ENCODE measurements at regions not wholly inside any gene's neighbourhood (a gene's known extent, or its start where the extent isn't known, plus 50 kb on each side); places are given as distances from the start of the nearest gene placed in this dataset.

GRCh38 chr5:96287136-96287535, 145.9 kb downstream of the PCSK1 start:
- Mint-ChIP-seq H3K4me1 (peaks cover 23% of the 10 kb centered on the region), H3K27ac (no peak overlapping the region), H3K4me3 (no peak overlapping the region), H3K27me3 (ENCODE audit: low read depth) (no peaks in the 10 kb centered on the region), H3K36me3 (no peaks in the 10 kb centered on the region), H3K9me3 (peaks cover 9% of the 10 kb centered on the region)
- no peak for TF ChIP-seq NR2C2 (CRISPR knock-in tag; IDR thresholded peaks at IDR 0.05)
- no peak for TF ChIP-seq JAZF1 (CRISPR knock-in tag; IDR thresholded peaks at IDR 0.05)
- no peak for TF ChIP-seq IRF1 (CRISPR knock-in tag; IDR thresholded peaks at IDR 0.05)
- TF ChIP-seq NFATC4 (CRISPR knock-in tag; IDR thresholded peaks at IDR 0.05), result no peak
- no peak for TF ChIP-seq JUN (CRISPR knock-in tag; IDR thresholded peaks at IDR 0.05)
- no peak for TF ChIP-seq ZNF423 (CRISPR knock-in tag; IDR thresholded peaks at IDR 0.05)
- no peak for TF ChIP-seq ZNF281 (CRISPR knock-in tag; IDR thresholded peaks at IDR 0.05)
- TF ChIP-seq ZNF416 (CRISPR knock-in tag; IDR thresholded peaks at IDR 0.05), result no peak
- TF ChIP-seq PREB (CRISPR knock-in tag; IDR thresholded peaks at IDR 0.05; ENCODE audit: borderline replicate concordance), result no peak
- TF ChIP-seq CREB1 (CRISPR knock-in tag; IDR thresholded peaks at IDR 0.05), result no peak
- TF ChIP-seq RORB (CRISPR knock-in tag; IDR thresholded peaks at IDR 0.05), result no peak
- no peak for TF ChIP-seq FOXP4 (CRISPR knock-in tag; IDR thresholded peaks at IDR 0.05)
- no peak for TF ChIP-seq USF1 (CRISPR knock-in tag; IDR thresholded peaks at IDR 0.05)
- TF ChIP-seq ATF3 (CRISPR knock-in tag; conservative IDR thresholded peaks at IDR 0.05), result no peak
- TF ChIP-seq USF2 (CRISPR knock-in tag; IDR thresholded peaks at IDR 0.05), result no peak
- TF ChIP-seq PRRX2 (CRISPR knock-in tag; IDR thresholded peaks at IDR 0.05), result no peak
- no peak for TF ChIP-seq SP1 (CRISPR knock-in tag; conservative IDR thresholded peaks at IDR 0.05)
- TF ChIP-seq ARID4B (CRISPR knock-in tag; IDR thresholded peaks at IDR 0.05; ENCODE audit: borderline replicate concordance), result no peak
- no peak for TF ChIP-seq ZBTB43 (CRISPR knock-in tag; IDR thresholded peaks at IDR 0.05)
- ChIA-PET POLR2A (no interaction called here), CTCF (no interaction called here)
- ATAC-seq, result no peak
- no peak for DNase-seq (ENCODE audit: low spot score)
